HEK293T (cell line): ENCODE measurements at regions not wholly inside any gene's neighbourhood (a gene's known extent, or its start where the extent isn't known, plus 50 kb on each side); places are given as distances from the start of the nearest gene placed in this dataset.

ENCODE experiments used
- CTCF ChIA-PET: fragments of 350-600 bp; formaldehyde crosslinking; extraction: SDS; loops from one replicate; lab custom pipeline; 2021; ENCODE audit warnings: antibody characterized with exemption, inconsistent platforms; lab: Yijun Ruan, JAX
- POLR2A ChIA-PET: fragments of 350-600 bp; formaldehyde crosslinking; extraction: SDS; loops from one replicate; lab custom pipeline; 2020; ENCODE audit warnings: antibody characterized with exemption, inconsistent platforms; lab: Yijun Ruan, JAX
- DNase-seq: peaks from one replicate; pipeline ENCODE4 v3.0.0; 2012; ENCODE audit warnings: mixed read lengths; ENCODE audit errors: extremely low spot score
- ARNT ChIP-seq: fragments of 450-650 bp; IDR thresholded peaks from 2 replicates; pipeline ENCODE4 v1.6.1; 2017; ENCODE audit warnings: mild to moderate bottlenecking
- BHLHE40 ChIP-seq: fragments of 450-650 bp; IDR thresholded peaks from 2 replicates; pipeline ENCODE4 v1.6.1; 2016; ENCODE audit warnings: mild to moderate bottlenecking, moderate library complexity, borderline replicate concordance
- CTBP1 ChIP-seq: fragments of 450-650 bp; IDR thresholded peaks from 2 replicates; pipeline ENCODE4 v1.6.1; 2016; ENCODE audit warnings: borderline replicate concordance
- ELF4 ChIP-seq: fragments of 450-650 bp; IDR thresholded peaks from 2 replicates; pipeline ENCODE4 v1.6.1; 2017; ENCODE audit warnings: antibody characterized with exemption
- FOXA1 ChIP-seq: fragments of 450-650 bp; IDR thresholded peaks from 2 replicates; pipeline ENCODE4 v1.6.1; 2016; ENCODE audit warnings: mild to moderate bottlenecking
- FOXK2 ChIP-seq: fragments of 450-650 bp; IDR thresholded peaks from 2 replicates; pipeline ENCODE4 v1.6.1; 2016; ENCODE audit warnings: mild to moderate bottlenecking
- FOXM1 ChIP-seq: fragments of 450-650 bp; IDR thresholded peaks from 2 replicates; pipeline ENCODE4 v1.6.1; 2017; ENCODE audit warnings: mild to moderate bottlenecking, borderline replicate concordance
- HDGF ChIP-seq: fragments of 450-650 bp; IDR thresholded peaks from 2 replicates; pipeline ENCODE4 v1.6.1; 2017; ENCODE audit warnings: antibody characterized with exemption, borderline replicate concordance
- L3MBTL2 ChIP-seq: fragments of 450-650 bp; conservative IDR thresholded peaks from 2 replicates; pipeline ENCODE4 v1.6.1; 2016; ENCODE audit warnings: mild to moderate bottlenecking
- LEF1 ChIP-seq: fragments of 450-650 bp; IDR thresholded peaks from 2 replicates; pipeline ENCODE4 v1.6.1; 2017; ENCODE audit warnings: mild to moderate bottlenecking, borderline replicate concordance
- NFRKB ChIP-seq: fragments of 450-650 bp; IDR thresholded peaks from 2 replicates; pipeline ENCODE4 v1.6.1; 2016; ENCODE audit warnings: mild to moderate bottlenecking, moderate library complexity
- PKNOX1 ChIP-seq: fragments of 450-650 bp; IDR thresholded peaks from 2 replicates; pipeline ENCODE4 v1.6.1; 2016
- SP1 ChIP-seq: fragments of 450-650 bp; IDR thresholded peaks from 2 replicates; pipeline ENCODE4 v1.6.1; 2017
- SUZ12 ChIP-seq: fragments of 450-650 bp; IDR thresholded peaks from 2 replicates; pipeline ENCODE4 v1.6.1; 2016; ENCODE audit warnings: mild to moderate bottlenecking
- TARDBP ChIP-seq: fragments of 450-650 bp; IDR thresholded peaks from 2 replicates; pipeline ENCODE4 v1.6.1; 2016
- ZNF384 ChIP-seq: fragments of 450-650 bp; IDR thresholded peaks from 2 replicates; pipeline ENCODE4 v1.6.1; 2016

GRCh38 chr5:89930591-89931392 lies 478.8 kb downstream of the CETN3 start:
- POLR2A ChIA-PET: no interaction called here

GRCh38 chr5:89929834-89930233 lies 479.7 kb downstream of the CETN3 start:
- TF ChIP-seq FOXK2 (no peak), BHLHE40 (no peak)
- DNase-seq: no peak
- POLR2A ChIA-PET: no interaction called here
- CTCF ChIA-PET: no interaction called here

More at GRCh38 chr5:89930591-89931392, 478.8 kb downstream of the CETN3 start:
- DNase-seq: no peak
- CTCF ChIA-PET: no interaction called here
- TF ChIP-seq FOXK2 (no peak), ELF4 (no peak), SUZ12 (no peak), PKNOX1 (no peak), HDGF (no peak), ARNT (no peak), FOXA1 (no peak), BHLHE40 (no peak), FOXM1 (no peak), ZNF384 (no peak), TARDBP (no peak)

- CTCF ChIA-PET: no interaction called here
These were observed 480.4 kb downstream of the CETN3 start for GRCh38 chr5:89929173-89929572.

GRCh38 chr5:89922161-89922560 lies 487.4 kb downstream of the CETN3 start:
- DNase-seq: no peak
- ChIA-PET CTCF (no interaction called here), POLR2A (no interaction called here)
- no peak for TF ChIP-seq LEF1
- TF ChIP-seq NFRKB: no peak

More at GRCh38 chr5:89929173-89929572, 480.4 kb downstream of the CETN3 start:
- POLR2A ChIA-PET: no interaction called here
- DNase-seq: no peak
- no peak for TF ChIP-seq L3MBTL2
- no peak for TF ChIP-seq NFRKB
- no peak for TF ChIP-seq PKNOX1
- TF ChIP-seq LEF1: no peak
- TF ChIP-seq ELF4: no peak

GRCh38 chr5:89917112-89917511 lies 492.4 kb downstream of the CETN3 start:
- POLR2A ChIA-PET: no interaction called here
- CTCF ChIA-PET: no interaction called here
- no peak for DNase-seq
- TF ChIP-seq L3MBTL2 (no peak), SUZ12 (no peak), TARDBP (no peak), CTBP1 (no peak), ZNF384 (no peak)

- DNase-seq: no peak
- POLR2A ChIA-PET: no interaction called here
- TF ChIP-seq HDGF: no peak
- TF ChIP-seq SUZ12: no peak
- TF ChIP-seq LEF1: no peak
- TF ChIP-seq BHLHE40: no peak
- CTCF ChIA-PET: no interaction called here
These were observed 493.4 kb downstream of the CETN3 start for GRCh38 chr5:89916131-89916530.

GRCh38 chr5:89908876-89909275 lies 500.7 kb downstream of the CETN3 start:
- DNase-seq: no peak
- POLR2A ChIA-PET: no interaction called here
- CTCF ChIA-PET: no interaction called here
- TF ChIP-seq FOXK2 (no peak), FOXM1 (no peak), ZNF384 (no peak), HDGF (no peak), BHLHE40 (no peak)

- ChIA-PET POLR2A (no interaction called here), CTCF (no interaction called here)
- no peak for DNase-seq
- TF ChIP-seq NFRKB (no peak), HDGF (no peak), TARDBP (no peak), SUZ12 (no peak), CTBP1 (no peak), ZNF384 (no peak), ELF4 (no peak), LEF1 (no peak), SP1 (no peak), FOXA1 (no peak), BHLHE40 (no peak), L3MBTL2 (no peak), FOXK2 (no peak), ARNT (no peak), PKNOX1 (no peak), FOXM1 (no peak)
These were observed 505.1 kb downstream of the CETN3 start for GRCh38 chr5:89904442-89904841.
